ENCODE measurements at regions not wholly inside any gene's neighbourhood (a gene's known extent, or its start where the extent isn't known, plus 50 kb on each side); places are given as distances from the start of the nearest gene placed in this dataset.

GRCh38 chr18:78737006-78737915, 242.4 kb upstream of the SALL3 start:
- H3K4me1 Mint-ChIP-seq (ENCODE audit: low read depth), result no peaks in the 10 kb centered on the region
- no peaks in the 10 kb centered on the region for H3K36me3 Mint-ChIP-seq (ENCODE audit: low read depth)
- H3K27ac Mint-ChIP-seq, result no peak overlapping the region
- DNase-seq (ENCODE audit: low spot score), result no peak
- no peak overlapping the region for H3K4me3 Mint-ChIP-seq
- H3K27me3 Mint-ChIP-seq (ENCODE audit: low read depth), result no peaks in the 10 kb centered on the region
- no peaks in the 10 kb centered on the region for H3K9me3 Mint-ChIP-seq

- Mint-ChIP-seq H3K27me3 (ENCODE audit: low read depth) (no peaks in the 10 kb centered on the region), H3K36me3 (ENCODE audit: low read depth) (no peaks in the 10 kb centered on the region), H3K9me3 (no peaks in the 10 kb centered on the region), H3K4me3 (no peak overlapping the region), H3K27ac (no peak overlapping the region), H3K4me1 (ENCODE audit: low read depth) (no peaks in the 10 kb centered on the region)
- no peak for DNase-seq (ENCODE audit: low spot score)
Measured at GRCh38 chr18:78738076-78738690, 241.4 kb upstream of the SALL3 start.

- DNase-seq (ENCODE audit: low spot score), result no peak
- H3K4me3 Mint-ChIP-seq, result no peak overlapping the region
- no peaks in the 10 kb centered on the region for H3K36me3 Mint-ChIP-seq (ENCODE audit: low read depth)
- no peaks in the 10 kb centered on the region for H3K9me3 Mint-ChIP-seq
- H3K27ac Mint-ChIP-seq, result no peak overlapping the region
- H3K4me1 Mint-ChIP-seq (ENCODE audit: low read depth), result no peaks in the 10 kb centered on the region
- no peaks in the 10 kb centered on the region for H3K27me3 Mint-ChIP-seq (ENCODE audit: low read depth)
Measured at GRCh38 chr18:78739115-78739514, 240.5 kb upstream of the SALL3 start.

GRCh38 chr18:78739882-78740677, 239.5 kb upstream of the SALL3 start:
- Mint-ChIP-seq H3K27me3 (ENCODE audit: low read depth) (no peaks in the 10 kb centered on the region), H3K27ac (no peak overlapping the region), H3K4me1 (ENCODE audit: low read depth) (no peaks in the 10 kb centered on the region)

DNA sequence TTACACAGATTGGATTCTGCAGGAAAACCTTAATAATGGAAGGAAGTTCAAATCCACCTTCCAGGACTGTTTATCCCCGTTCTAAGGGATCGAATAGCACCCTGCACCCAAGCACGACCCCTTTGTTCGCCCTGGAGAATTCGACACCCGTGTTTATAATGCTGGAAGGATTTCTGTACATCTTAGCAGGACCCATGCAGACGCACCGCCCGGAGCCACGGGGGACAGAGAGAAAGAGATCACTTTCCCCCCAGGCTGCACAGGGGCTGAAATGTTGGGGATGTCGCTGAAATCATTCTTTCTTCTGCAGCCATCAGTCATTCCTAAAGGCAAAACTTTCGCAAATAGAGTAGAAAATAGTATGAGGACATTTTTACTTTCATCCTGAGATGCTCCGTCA, 238.7 kb upstream of the SALL3 start:
- H3K4me3 Mint-ChIP-seq, result no peak overlapping the region
- no peak overlapping the region for H3K27ac Mint-ChIP-seq
- DNase-seq (ENCODE audit: low spot score), result no peak
- no peaks in the 10 kb centered on the region for H3K9me3 Mint-ChIP-seq
- H3K27me3 Mint-ChIP-seq (ENCODE audit: low read depth), result no peaks in the 10 kb centered on the region
- H3K4me1 Mint-ChIP-seq (ENCODE audit: low read depth), result no peaks in the 10 kb centered on the region
- H3K36me3 Mint-ChIP-seq (ENCODE audit: low read depth), result no peaks in the 10 kb centered on the region

More at GRCh38 chr18:78739882-78740677, 239.5 kb upstream of the SALL3 start:
- H3K4me3 Mint-ChIP-seq, result no peak overlapping the region
- no peaks in the 10 kb centered on the region for H3K9me3 Mint-ChIP-seq
- DNase-seq (ENCODE audit: low spot score), result no peak
- H3K36me3 Mint-ChIP-seq (ENCODE audit: low read depth), result no peaks in the 10 kb centered on the region

GRCh38 chr18:78741381-78742217, 238.0 kb upstream of the SALL3 start:
- no peaks in the 10 kb centered on the region for H3K36me3 Mint-ChIP-seq (ENCODE audit: low read depth)
- H3K27ac Mint-ChIP-seq, result no peak overlapping the region
- H3K4me1 Mint-ChIP-seq (ENCODE audit: low read depth), result no peaks in the 10 kb centered on the region
- no peaks in the 10 kb centered on the region for H3K27me3 Mint-ChIP-seq (ENCODE audit: low read depth)
- H3K9me3 Mint-ChIP-seq, result no peaks in the 10 kb centered on the region
- DNase-seq (ENCODE audit: low spot score), result no peak
- H3K4me3 Mint-ChIP-seq, result no peak overlapping the region

DNA sequence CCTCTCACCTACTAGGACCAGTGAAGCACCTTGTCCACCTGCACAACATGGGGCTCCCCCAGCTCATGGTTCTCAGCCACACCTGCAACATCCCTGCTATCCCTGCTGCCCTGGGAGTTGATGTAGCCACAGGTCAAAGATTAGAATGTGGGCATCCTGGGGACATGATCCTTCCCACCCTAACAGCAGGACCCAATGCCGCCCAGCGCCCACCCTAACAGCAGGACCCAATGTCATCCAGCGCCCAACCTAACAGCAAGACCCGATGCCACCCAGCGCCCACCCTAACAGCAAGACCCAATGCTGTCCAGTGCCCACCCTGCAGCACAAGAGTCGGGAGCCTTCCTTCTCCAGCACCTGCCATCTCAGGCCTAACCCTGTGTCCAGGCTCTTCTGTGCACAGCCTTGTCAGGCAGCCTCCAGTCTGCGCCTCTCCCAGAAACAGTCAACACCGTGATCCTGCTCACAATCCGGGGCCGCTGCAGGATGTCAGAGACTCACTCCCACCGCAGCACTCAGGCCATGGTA, 237.3 kb upstream of the SALL3 start:
- Mint-ChIP-seq H3K4me3 (no peak overlapping the region), H3K27ac (no peak overlapping the region), H3K9me3 (no peaks in the 10 kb centered on the region), H3K4me1 (ENCODE audit: low read depth) (no peaks in the 10 kb centered on the region), H3K36me3 (ENCODE audit: low read depth) (no peaks in the 10 kb centered on the region), H3K27me3 (ENCODE audit: low read depth) (no peaks in the 10 kb centered on the region)
- DNase-seq (ENCODE audit: low spot score), result no peak

DNA sequence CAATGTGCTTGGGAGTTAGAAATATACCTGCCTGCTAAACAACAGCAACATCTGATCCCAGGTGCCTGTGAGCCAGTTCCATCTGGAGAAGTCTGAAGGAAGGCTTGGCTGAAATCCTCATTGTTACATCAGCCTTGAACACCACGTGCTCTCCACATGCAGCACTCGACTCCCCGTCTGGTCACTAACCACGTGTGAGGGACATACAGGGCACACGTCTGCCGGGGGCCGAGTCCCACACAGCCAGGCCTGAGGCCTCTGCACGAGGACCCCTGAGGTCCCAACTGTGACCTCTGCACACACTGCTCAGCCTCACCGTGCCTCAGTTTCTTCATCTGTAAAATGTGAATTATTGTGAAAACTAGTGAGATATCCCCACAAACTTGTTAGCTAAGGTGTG, 236.5 kb upstream of the SALL3 start:
- H3K27ac Mint-ChIP-seq, result no peak overlapping the region
- H3K4me3 Mint-ChIP-seq, result no peak overlapping the region
- no peaks in the 10 kb centered on the region for H3K4me1 Mint-ChIP-seq (ENCODE audit: low read depth)
- DNase-seq (ENCODE audit: low spot score), result no peak
- no peaks in the 10 kb centered on the region for H3K36me3 Mint-ChIP-seq (ENCODE audit: low read depth)
- no peaks in the 10 kb centered on the region for H3K27me3 Mint-ChIP-seq (ENCODE audit: low read depth)
- no peaks in the 10 kb centered on the region for H3K9me3 Mint-ChIP-seq

- no peaks in the 10 kb centered on the region for H3K4me1 Mint-ChIP-seq (ENCODE audit: low read depth)
- no peaks in the 10 kb centered on the region for H3K36me3 Mint-ChIP-seq (ENCODE audit: low read depth)
Measured at GRCh38 chr18:78751664-78752063, 228.0 kb upstream of the SALL3 start.

GRCh38 chr18:78753240-78753639, 226.4 kb upstream of the SALL3 start:
- Mint-ChIP-seq H3K27ac (no peak overlapping the region), H3K4me1 (ENCODE audit: low read depth) (no peaks in the 10 kb centered on the region), H3K9me3 (no peaks in the 10 kb centered on the region), H3K36me3 (ENCODE audit: low read depth) (no peaks in the 10 kb centered on the region), H3K4me3 (no peak overlapping the region), H3K27me3 (ENCODE audit: low read depth) (no peaks in the 10 kb centered on the region)
- DNase-seq (ENCODE audit: low spot score), result no peak

More at GRCh38 chr18:78751664-78752063, 228.0 kb upstream of the SALL3 start:
- H3K9me3 Mint-ChIP-seq, result no peaks in the 10 kb centered on the region
- no peaks in the 10 kb centered on the region for H3K27me3 Mint-ChIP-seq (ENCODE audit: low read depth)
- no peak for DNase-seq (ENCODE audit: low spot score)
- no peak overlapping the region for H3K27ac Mint-ChIP-seq
- no peak overlapping the region for H3K4me3 Mint-ChIP-seq

GRCh38 chr18:78754311-78755043, 225.1 kb upstream of the SALL3 start:
- no peaks in the 10 kb centered on the region for H3K36me3 Mint-ChIP-seq (ENCODE audit: low read depth)
- no peaks in the 10 kb centered on the region for H3K27me3 Mint-ChIP-seq (ENCODE audit: low read depth)
- no peaks in the 10 kb centered on the region for H3K4me1 Mint-ChIP-seq (ENCODE audit: low read depth)
- H3K9me3 Mint-ChIP-seq, result no peaks in the 10 kb centered on the region
- no peak for DNase-seq (ENCODE audit: low spot score)
- H3K4me3 Mint-ChIP-seq, result no peak overlapping the region
- H3K27ac Mint-ChIP-seq, result no peak overlapping the region

DNA sequence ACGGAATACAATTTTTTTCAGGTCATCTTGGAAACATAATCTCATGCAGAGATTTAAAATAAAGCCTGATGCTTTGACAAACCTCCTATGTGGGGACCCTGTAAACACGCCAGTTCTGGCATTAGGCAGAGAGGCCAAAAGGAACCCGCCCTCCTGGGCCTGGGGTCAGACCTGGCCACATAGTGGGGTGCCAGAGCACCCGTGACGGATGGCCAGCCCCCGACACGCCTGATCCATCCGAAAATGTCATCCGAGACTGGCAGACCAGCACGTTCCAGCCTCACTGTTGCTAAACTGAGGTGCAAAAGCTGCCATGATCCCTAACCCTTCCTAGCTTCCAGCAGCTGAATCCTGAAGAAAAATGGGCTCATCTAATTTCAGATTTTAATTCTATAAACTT, 222.6 kb upstream of the SALL3 start:
- Mint-ChIP-seq H3K4me1 (ENCODE audit: low read depth) (no peaks in the 10 kb centered on the region), H3K36me3 (ENCODE audit: low read depth) (no peaks in the 10 kb centered on the region), H3K4me3 (no peak overlapping the region), H3K27ac (no peak overlapping the region), H3K9me3 (no peaks in the 10 kb centered on the region), H3K27me3 (ENCODE audit: low read depth) (no peaks in the 10 kb centered on the region)
- DNase-seq (ENCODE audit: low spot score), result no peak

- Mint-ChIP-seq H3K9me3 (peaks cover 5% of the 10 kb centered on the region), H3K36me3 (ENCODE audit: low read depth) (no peaks in the 10 kb centered on the region), H3K4me3 (no peak overlapping the region), H3K27me3 (ENCODE audit: low read depth) (no peaks in the 10 kb centered on the region), H3K27ac (no peak overlapping the region), H3K4me1 (ENCODE audit: low read depth) (no peaks in the 10 kb centered on the region)
- DNase-seq (ENCODE audit: low spot score), result no peak
Measured at GRCh38 chr18:78758496-78758895, 221.1 kb upstream of the SALL3 start.
